ENCODE measurements at regions not wholly inside any gene's neighbourhood (a gene's known extent, or its start where the extent isn't known, plus 50 kb on each side); places are given as distances from the start of the nearest gene placed in this dataset.
"Not testable (repeated sequence)": the region's sequence is repeated elsewhere in the genome, so short reads cannot be mapped to it uniquely, and the experiment has no call there.

DNA sequence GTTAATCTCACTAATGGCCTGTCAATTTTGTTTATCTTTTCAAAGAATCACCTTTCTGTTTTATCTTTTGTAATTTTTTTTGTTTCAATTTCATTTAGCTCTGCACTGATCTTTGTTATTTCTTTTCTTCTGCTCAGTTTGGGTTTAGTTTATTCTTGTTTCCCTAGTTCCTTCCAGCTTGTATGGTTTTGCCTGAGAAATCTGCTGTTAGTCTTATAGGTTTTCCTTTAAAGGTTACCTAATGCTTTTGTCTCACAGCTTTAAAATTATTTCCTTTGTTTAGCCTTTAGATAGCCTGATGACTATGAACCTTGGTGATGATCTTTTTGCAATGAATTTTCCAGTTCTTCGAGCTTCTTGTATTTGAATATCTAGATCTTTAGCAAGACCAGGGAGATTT lies 1869.8 kb upstream of the PCDH20 start:
- H3K4me3 ChIP-seq = no peak overlapping the region
- H3K36me3 ChIP-seq = no peaks in the 10 kb centered on the region
- no peak overlapping the region for H3K27ac ChIP-seq
- no peaks in the 10 kb centered on the region for H4K20me1 ChIP-seq
- no peaks in the 10 kb centered on the region for H3K4me1 ChIP-seq
- no peaks in the 10 kb centered on the region; the same call in 1 of the 2 replicates for H3K9me3 ChIP-seq
- no peak for TF ChIP-seq Cebpa-rat (IDR thresholded peaks at IDR 0.05)
- H3K27me3 ChIP-seq = no peaks in the 10 kb centered on the region
- H3K4me2 ChIP-seq = no peak overlapping the region
- H3K9ac ChIP-seq = no peak overlapping the region

DNA sequence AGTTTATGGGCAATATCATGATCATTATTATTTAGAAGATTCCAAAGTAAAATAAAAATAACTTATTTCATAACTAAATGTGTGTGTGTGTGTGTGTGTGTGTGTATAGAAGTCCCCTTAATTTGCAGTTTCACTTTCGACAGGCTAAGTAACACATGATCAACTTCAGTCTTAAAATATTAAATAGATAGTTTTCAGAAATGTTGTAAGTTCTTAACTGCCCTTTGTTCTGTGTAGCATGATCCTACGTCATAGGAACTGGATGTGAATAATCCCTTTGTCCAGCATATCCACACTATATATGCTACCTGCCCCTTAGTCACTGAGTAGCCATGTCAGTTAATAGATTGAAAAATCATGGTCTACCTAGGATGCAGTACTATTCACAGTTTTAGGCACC lies 1863.5 kb upstream of the PCDH20 start:
- no peaks in the 10 kb centered on the region for H3K27me3 ChIP-seq
- no peaks in the 10 kb centered on the region for H3K9me3 ChIP-seq
- no peaks in the 10 kb centered on the region for H3K4me1 ChIP-seq
- H4K20me1 ChIP-seq = no peaks in the 10 kb centered on the region
- TF ChIP-seq Cebpa-rat (IDR thresholded peaks at IDR 0.05) = no peak
- H3K4me3 ChIP-seq = no peak overlapping the region
- H3K4me2 ChIP-seq = no peak overlapping the region
- no peak overlapping the region for H3K9ac ChIP-seq
- H3K36me3 ChIP-seq = no peaks in the 10 kb centered on the region
- H3K27ac ChIP-seq = no peak overlapping the region

GRCh38 chr13:63274772-63275171 lies 1859.1 kb upstream of the PCDH20 start:
- no peak overlapping the region for H3K4me3 ChIP-seq
- no peak for TF ChIP-seq Cebpa-rat (IDR thresholded peaks at IDR 0.05)
- no peaks in the 10 kb centered on the region for H3K27me3 ChIP-seq
- H3K9ac ChIP-seq = no peak overlapping the region
- H3K4me1 ChIP-seq = no peaks in the 10 kb centered on the region
- H3K9me3 ChIP-seq = no peaks in the 10 kb centered on the region
- no peak overlapping the region for H3K27ac ChIP-seq
- H3K4me2 ChIP-seq = no peak overlapping the region
- H4K20me1 ChIP-seq = no peaks in the 10 kb centered on the region
- no peaks in the 10 kb centered on the region for H3K36me3 ChIP-seq

- Histone ChIP-seq H3K27me3 (no peaks in the 10 kb centered on the region), H3K9me3 (no peaks in the 10 kb centered on the region), H3K4me1 (no peaks in the 10 kb centered on the region), H3K36me3 (no peaks in the 10 kb centered on the region), H4K20me1 (no peaks in the 10 kb centered on the region), H3K4me3 (no peak overlapping the region), H3K27ac (no peak overlapping the region), H3K4me2 (no peak overlapping the region), H3K9ac (no peak overlapping the region)
- no peak for TF ChIP-seq Cebpa-rat (IDR thresholded peaks at IDR 0.05)
Observed at GRCh38 chr13:63249411-63250187, 1834.0 kb upstream of the PCDH20 start.

- H4K20me1 ChIP-seq, H3K27me3 ChIP-seq, H3K36me3 ChIP-seq: not testable (repeated sequence)
- Histone ChIP-seq H3K4me1 (peaks cover 37% of the 10 kb centered on the region), H3K4me2 (peak overlapping the region; percentile 72), H3K9me3 (peaks cover 25% of the 10 kb centered on the region), H3K9ac (peak overlapping the region; percentile 16; the same call in 1 of the 2 replicates), H3K4me3 (0 out of 2 replicates have a peak overlapping the region, but pooled peaks have one; percentile 26), H3K27ac (peak overlapping the region; percentile 55; the same call in 1 of the 2 replicates)
Observed at GRCh38 chr13:63236667-63237396, 1821.2 kb upstream of the PCDH20 start.

GRCh38 chr13:63218596-63218995 lies 1802.9 kb upstream of the PCDH20 start:
- H3K27me3 ChIP-seq, H3K9me3 ChIP-seq, H4K20me1 ChIP-seq, H3K36me3 ChIP-seq, H3K27ac ChIP-seq, H3K9ac ChIP-seq, H3K4me1 ChIP-seq, H3K4me2 ChIP-seq, H3K4me3 ChIP-seq: not testable (repeated sequence)

GRCh38 chr13:63209330-63210017 lies 1793.8 kb upstream of the PCDH20 start:
- no peaks in the 10 kb centered on the region for H3K4me1 ChIP-seq
- H3K27me3 ChIP-seq = no peaks in the 10 kb centered on the region
- H4K20me1 ChIP-seq = no peaks in the 10 kb centered on the region
- H3K4me2 ChIP-seq = no peak overlapping the region
- no peak for TF ChIP-seq Cebpa-rat (IDR thresholded peaks at IDR 0.05)
- H3K27ac ChIP-seq = no peak overlapping the region
- no peak overlapping the region for H3K4me3 ChIP-seq
- no peaks in the 10 kb centered on the region for H3K9me3 ChIP-seq
- no peaks in the 10 kb centered on the region for H3K36me3 ChIP-seq
- no peak overlapping the region for H3K9ac ChIP-seq

- Histone ChIP-seq H3K4me2 (no peak overlapping the region), H3K4me1 (no peaks in the 10 kb centered on the region), H3K27ac (no peak overlapping the region), H3K9ac (no peak overlapping the region), H3K36me3 (no peaks in the 10 kb centered on the region), H3K4me3 (no peak overlapping the region), H3K9me3 (no peaks in the 10 kb centered on the region), H4K20me1 (no peaks in the 10 kb centered on the region), H3K27me3 (no peaks in the 10 kb centered on the region)
- no peak for TF ChIP-seq Cebpa-rat (IDR thresholded peaks at IDR 0.05)
Observed at GRCh38 chr13:63208826-63209225, 1793.2 kb upstream of the PCDH20 start.

DNA sequence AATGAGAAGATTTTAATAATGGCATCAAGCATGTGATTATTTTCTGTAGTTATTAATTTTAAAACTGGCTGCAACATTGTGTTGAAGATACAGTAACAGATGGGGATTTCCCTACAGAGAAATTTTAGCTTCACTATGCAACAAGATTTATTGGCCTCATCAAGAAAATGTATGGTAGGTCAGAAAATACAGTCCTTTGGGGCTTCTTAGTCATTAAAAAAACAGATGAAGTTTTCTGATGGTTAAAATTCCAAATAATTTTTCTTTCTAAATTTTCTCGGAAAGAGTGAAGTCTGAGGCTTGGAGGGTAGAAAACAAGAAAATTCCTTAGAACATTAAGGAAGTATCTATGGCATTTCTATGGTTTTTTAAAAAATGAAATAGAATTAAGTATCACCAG lies 1790.8 kb upstream of the PCDH20 start:
- no peaks in the 10 kb centered on the region for H3K27me3 ChIP-seq
- H3K9me3 ChIP-seq = no peaks in the 10 kb centered on the region
- H3K36me3 ChIP-seq = no peaks in the 10 kb centered on the region
- H3K27ac ChIP-seq = no peak overlapping the region
- no peak overlapping the region for H3K4me3 ChIP-seq
- H3K4me2 ChIP-seq = no peak overlapping the region
- no peaks in the 10 kb centered on the region for H3K4me1 ChIP-seq
- H4K20me1 ChIP-seq = no peaks in the 10 kb centered on the region
- H3K9ac ChIP-seq = no peak overlapping the region
- no peak for TF ChIP-seq Cebpa-rat (IDR thresholded peaks at IDR 0.05)

GRCh38 chr13:63201493-63201892 lies 1785.8 kb upstream of the PCDH20 start:
- no peaks in the 10 kb centered on the region for H3K4me1 ChIP-seq
- TF ChIP-seq Cebpa-rat (IDR thresholded peaks at IDR 0.05) = no peak
- H3K4me3 ChIP-seq = no peak overlapping the region
- no peaks in the 10 kb centered on the region for H4K20me1 ChIP-seq
- no peak overlapping the region for H3K9ac ChIP-seq
- no peak overlapping the region for H3K4me2 ChIP-seq
- H3K27me3 ChIP-seq = no peaks in the 10 kb centered on the region
- H3K27ac ChIP-seq = no peak overlapping the region
- no peaks in the 10 kb centered on the region for H3K36me3 ChIP-seq
- no peaks in the 10 kb centered on the region for H3K9me3 ChIP-seq

Measured in BLaER1 (cell line).